Stimulated activated CD8-positive, alpha-beta memory T cell treated with anti-CD3 and anti-CD28 coated beads, Interleukin-2, amount 100 ng/mL, for 48 hours (primary cell): ENCODE measurements at regions not wholly inside any gene's neighbourhood (a gene's known extent, or its start where the extent isn't known, plus 50 kb on each side); places are given as distances from the start of the nearest gene placed in this dataset.

Source experiments
- DNase-seq, 2 donors: peaks; one replicate each; pipeline ENCODE4 v3.0.0-alpha.2; 2020; ENCODE audit warnings: low read depth in 2 of 2

- no peak for DNase-seq
Observed at GRCh38 chr20:57946559-57947315, 236.9 kb upstream of the PMEPA1 start.

GRCh38 chr20:57944988-57945387, 235.2 kb upstream of the PMEPA1 start:
- no peak for DNase-seq

- DNase-seq = no peak
Observed at GRCh38 chr20:57943950-57944349, 234.1 kb upstream of the PMEPA1 start.

- DNase-seq = no peak
Observed at GRCh38 chr20:57943291-57943690, 233.5 kb upstream of the PMEPA1 start.

- no peak for DNase-seq
Observed at GRCh38 chr20:57941604-57942381, 232.0 kb upstream of the PMEPA1 start.

GRCh38 chr20:57940868-57941522, 231.2 kb upstream of the PMEPA1 start:
- no peak for DNase-seq

GRCh38 chr20:57940376-57940775, 230.6 kb upstream of the PMEPA1 start:
- DNase-seq = no peak

- DNase-seq = no peak
Observed at GRCh38 chr20:57939499-57939898, 229.7 kb upstream of the PMEPA1 start.

GRCh38 chr20:57938158-57939108, 228.6 kb upstream of the PMEPA1 start:
- no peak for DNase-seq

GRCh38 chr20:57936636-57937385, 227.0 kb upstream of the PMEPA1 start:
- no peak for DNase-seq

- no peak for DNase-seq
Observed at GRCh38 chr20:57934913-57935312, 225.1 kb upstream of the PMEPA1 start.

GRCh38 chr20:57934007-57934805, 224.4 kb upstream of the PMEPA1 start:
- DNase-seq = no peak

GRCh38 chr20:57932227-57932864, 222.5 kb upstream of the PMEPA1 start:
- DNase-seq = no peak

- no peak for DNase-seq
Observed at GRCh38 chr20:57930351-57930750, 220.5 kb upstream of the PMEPA1 start.

GRCh38 chr20:57928181-57928967, 218.6 kb upstream of the PMEPA1 start:
- no peak for DNase-seq

- DNase-seq = no peak
Observed at GRCh38 chr20:57927376-57927775, 217.6 kb upstream of the PMEPA1 start.

- DNase-seq = no peak
Observed at GRCh38 chr20:57922706-57923105, 212.9 kb upstream of the PMEPA1 start.

GRCh38 chr20:57922083-57922482, 212.3 kb upstream of the PMEPA1 start:
- DNase-seq = no peak

GRCh38 chr20:57921676-57922075, 211.9 kb upstream of the PMEPA1 start:
- no peak for DNase-seq
